ENCODE measurements at regions not wholly inside any gene's neighbourhood (a gene's known extent, or its start where the extent isn't known, plus 50 kb on each side); places are given as distances from the start of the nearest gene placed in this dataset.

DNA sequence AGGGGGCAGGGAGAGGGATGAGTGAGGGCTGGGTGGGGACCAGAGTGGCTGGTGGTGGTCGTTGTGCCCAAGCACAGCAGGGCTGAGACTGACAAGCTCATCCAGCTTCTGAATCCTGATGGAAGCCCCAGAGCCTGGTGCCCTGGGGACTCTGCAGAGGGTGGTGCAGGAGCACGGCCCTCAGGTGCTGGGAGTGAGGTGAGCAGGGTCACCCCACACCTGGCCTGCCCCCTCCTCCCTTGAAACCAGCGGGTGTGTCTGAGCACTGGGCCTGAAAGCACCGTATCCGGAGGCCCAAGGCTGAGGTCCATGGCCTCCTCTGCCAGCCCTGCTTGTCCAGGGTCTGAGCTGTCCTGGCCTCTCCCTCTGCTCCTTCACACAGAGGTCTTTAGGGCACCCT is 218.2 kb downstream of the ZNF248 start:
- H3K27me3 Mint-ChIP-seq, result no peaks in the 10 kb centered on the region
- no peak overlapping the region for H3K27ac Mint-ChIP-seq
- ChIA-PET POLR2A (no interaction called here), CTCF (no interaction called here)
- H3K4me3 Mint-ChIP-seq, result no peak overlapping the region
- intact Hi-C loops (cut with micrococcal nuclease), result no loop called here
- H3K9me3 Mint-ChIP-seq, result peaks cover 19% of the 10 kb centered on the region
- DNase-seq (no peak), ATAC-seq (no peak)
- H3K36me3 Mint-ChIP-seq (ENCODE audit: low read depth), result no peaks in the 10 kb centered on the region
- TF ChIP-seq, protein P1, sequence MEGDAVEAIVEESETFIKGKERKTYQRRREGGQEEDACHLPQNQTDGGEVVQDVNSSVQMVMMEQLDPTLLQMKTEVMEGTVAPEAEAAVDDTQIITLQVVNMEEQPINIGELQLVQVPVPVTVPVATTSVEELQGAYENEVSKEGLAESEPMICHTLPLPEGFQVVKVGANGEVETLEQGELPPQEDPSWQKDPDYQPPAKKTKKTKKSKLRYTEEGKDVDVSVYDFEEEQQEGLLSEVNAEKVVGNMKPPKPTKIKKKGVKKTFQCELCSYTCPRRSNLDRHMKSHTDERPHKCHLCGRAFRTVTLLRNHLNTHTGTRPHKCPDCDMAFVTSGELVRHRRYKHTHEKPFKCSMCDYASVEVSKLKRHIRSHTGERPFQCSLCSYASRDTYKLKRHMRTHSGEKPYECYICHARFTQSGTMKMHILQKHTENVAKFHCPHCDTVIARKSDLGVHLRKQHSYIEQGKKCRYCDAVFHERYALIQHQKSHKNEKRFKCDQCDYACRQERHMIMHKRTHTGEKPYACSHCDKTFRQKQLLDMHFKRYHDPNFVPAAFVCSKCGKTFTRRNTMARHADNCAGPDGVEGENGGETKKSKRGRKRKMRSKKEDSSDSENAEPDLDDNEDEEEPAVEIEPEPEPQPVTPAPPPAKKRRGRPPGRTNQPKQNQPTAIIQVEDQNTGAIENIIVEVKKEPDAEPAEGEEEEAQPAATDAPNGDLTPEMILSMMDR (IDR thresholded peaks at IDR 0.05), result no peak
- H3K4me1 Mint-ChIP-seq (ENCODE audit: low read depth), result no peaks in the 10 kb centered on the region

DNA sequence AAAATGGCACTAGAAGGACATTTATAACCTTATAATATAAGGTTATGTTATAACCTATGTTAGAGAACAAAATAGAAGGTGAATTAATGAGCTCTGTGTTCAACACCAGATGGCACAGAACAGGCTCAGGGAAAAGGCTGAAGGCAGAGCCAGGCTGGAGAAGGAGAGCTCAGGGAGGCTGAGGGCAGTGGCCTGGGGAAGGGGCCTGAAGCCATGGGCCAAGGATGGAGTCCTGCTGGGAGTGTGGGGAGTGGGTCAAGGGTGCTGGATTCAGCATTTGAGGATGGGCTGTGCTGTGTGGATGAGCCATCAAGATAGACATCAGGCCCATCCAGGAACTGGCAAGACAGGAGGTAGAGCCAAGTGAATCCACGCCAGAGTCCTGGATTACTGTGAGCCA is 218.8 kb downstream of the ZNF248 start:
- peaks cover 19% of the 10 kb centered on the region for H3K9me3 Mint-ChIP-seq
- H3K36me3 Mint-ChIP-seq (ENCODE audit: low read depth), result no peaks in the 10 kb centered on the region
- POLR2A ChIA-PET, result no interaction called here
- no peak overlapping the region for H3K27ac Mint-ChIP-seq
- no peak for ATAC-seq
- no peak for DNase-seq
- no peak overlapping the region for H3K4me3 Mint-ChIP-seq
- no peaks in the 10 kb centered on the region for H3K4me1 Mint-ChIP-seq (ENCODE audit: low read depth)
- intact Hi-C loops (cut with micrococcal nuclease), result no loop called here
- no peaks in the 10 kb centered on the region for H3K27me3 Mint-ChIP-seq
- CTCF ChIA-PET, result no interaction called here
- TF ChIP-seq, protein P1 (IDR thresholded peaks at IDR 0.05), result no peak

DNA sequence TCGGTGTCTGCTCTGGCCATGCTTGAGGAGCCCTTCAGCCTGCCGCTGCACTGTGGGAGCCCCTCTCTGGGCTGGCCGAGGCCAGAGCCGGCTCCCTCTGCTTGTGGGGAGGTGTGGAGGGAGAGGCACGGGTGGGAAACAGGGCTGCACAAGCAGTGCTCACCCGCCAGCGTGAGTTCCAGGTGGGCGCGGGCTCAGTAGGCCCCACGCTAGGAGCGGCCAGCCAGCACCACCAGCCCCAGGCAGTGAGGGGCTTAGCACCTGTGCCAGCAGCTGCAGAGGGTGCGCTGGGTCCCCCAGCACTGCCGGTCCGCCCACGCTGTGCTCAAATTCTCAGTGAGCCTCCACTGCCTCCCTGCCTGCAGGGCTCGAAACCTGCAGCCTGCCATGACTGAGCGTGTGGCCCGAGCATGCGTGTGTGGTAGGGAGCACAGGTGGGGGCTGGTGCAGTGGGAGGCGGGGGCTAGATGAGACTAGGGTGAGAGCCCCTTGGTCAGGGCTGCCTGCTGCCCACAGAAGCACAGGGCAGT is 223.0 kb downstream of the ZNF248 start:
- intact Hi-C loops (cut with micrococcal nuclease), result no loop called here

DNA sequence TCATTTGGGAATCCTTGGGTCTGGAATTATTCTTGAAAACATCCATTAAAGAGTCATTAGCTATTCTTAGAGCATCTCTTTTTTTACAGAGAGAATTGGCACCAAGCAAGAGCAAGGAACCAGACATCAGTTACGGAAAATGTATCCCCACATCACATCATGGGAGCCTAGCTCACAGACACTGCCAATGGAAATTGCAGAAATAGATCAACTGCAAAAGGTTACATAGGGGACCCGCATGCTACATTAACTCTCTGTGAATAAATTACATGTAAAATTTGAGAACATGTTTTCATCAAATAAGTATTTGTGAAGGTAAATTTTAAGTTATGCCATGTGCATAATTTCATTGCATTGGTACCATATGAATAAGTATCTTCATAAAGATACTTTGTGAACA is 224.8 kb downstream of the ZNF248 start:
- CTCF ChIA-PET, result no interaction called here
- POLR2A ChIA-PET, result no interaction called here
- H3K4me3 Mint-ChIP-seq, result no peak overlapping the region

More for the DNA sequence above, 223.0 kb downstream of the ZNF248 start:
- POLR2A ChIA-PET, result no interaction called here
- Mint-ChIP-seq H3K27ac (no peak overlapping the region), H3K9me3 (peaks cover 20% of the 10 kb centered on the region), H3K27me3 (no peaks in the 10 kb centered on the region), H3K36me3 (ENCODE audit: low read depth) (no peaks in the 10 kb centered on the region), H3K4me3 (no peak overlapping the region), H3K4me1 (ENCODE audit: low read depth) (no peaks in the 10 kb centered on the region)
- no peak for DNase-seq
- no peak for ATAC-seq
- TF ChIP-seq, protein P1 (IDR thresholded peaks at IDR 0.05), result no peak
- CTCF ChIA-PET, result no interaction called here

DNA sequence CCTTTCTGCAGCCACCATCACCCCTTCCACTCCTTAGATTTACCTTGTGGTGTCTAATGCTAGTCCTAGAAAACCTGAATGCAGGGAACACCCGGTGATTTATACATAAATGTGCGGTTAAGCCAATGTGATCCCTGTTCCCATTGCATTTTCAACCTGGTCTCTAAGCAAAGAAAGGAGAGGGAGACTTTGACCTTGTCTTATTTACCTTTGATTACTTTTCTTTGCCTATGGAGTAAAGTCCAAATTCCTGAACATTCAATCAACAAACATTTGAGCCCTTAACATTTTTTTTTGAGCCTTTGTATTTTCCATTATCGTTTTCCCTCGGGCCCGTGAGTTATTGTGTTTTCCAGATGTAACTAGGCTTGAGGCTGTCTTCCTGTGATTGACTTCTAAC is 233.9 kb downstream of the ZNF248 start:
- no peak overlapping the region for H3K4me3 Mint-ChIP-seq
- H3K4me1 Mint-ChIP-seq (ENCODE audit: low read depth), result no peaks in the 10 kb centered on the region
- TF ChIP-seq, protein P1 (IDR thresholded peaks at IDR 0.05), result no peak
- H3K9me3 Mint-ChIP-seq, result peaks cover 20% of the 10 kb centered on the region
- ChIA-PET CTCF (no interaction called here), POLR2A (no interaction called here)
- H3K36me3 Mint-ChIP-seq (ENCODE audit: low read depth), result no peaks in the 10 kb centered on the region
- ATAC-seq, result no peak
- no peak overlapping the region for H3K27ac Mint-ChIP-seq
- DNase-seq, result no peak
- no peaks in the 10 kb centered on the region for H3K27me3 Mint-ChIP-seq
- intact Hi-C loops (cut with micrococcal nuclease), result no loop called here

More for the DNA sequence above, 224.8 kb downstream of the ZNF248 start:
- Mint-ChIP-seq H3K4me1 (ENCODE audit: low read depth) (no peaks in the 10 kb centered on the region), H3K27ac (no peak overlapping the region), H3K36me3 (ENCODE audit: low read depth) (no peaks in the 10 kb centered on the region), H3K27me3 (no peaks in the 10 kb centered on the region), H3K9me3 (peaks cover 15% of the 10 kb centered on the region)
- TF ChIP-seq, protein P1 (IDR thresholded peaks at IDR 0.05), result no peak
- ATAC-seq, result no peak
- no peak for DNase-seq
- intact Hi-C loops (cut with micrococcal nuclease), result no loop called here

Data from activated CD8-positive, alpha-beta T cell treated with anti-CD3 and anti-CD28 coated beads for 36 hours (primary cell).